Fibroblast of villous mesenchyme (primary cell): ENCODE measurements at regions not wholly inside any gene's neighbourhood (a gene's known extent, or its start where the extent isn't known, plus 50 kb on each side); places are given as distances from the start of the nearest gene placed in this dataset.

Source experiments
- DNase-seq: peaks from one replicate; pipeline ENCODE4 v3.0.0-alpha.2; 2010; ENCODE audit warnings: low read depth
- H3K4me3 ChIP-seq: 2 replicates; pipeline ENCODE4 v1.5.1; 2011; ENCODE audit warnings: low read depth, mild to moderate bottlenecking, low read length
- CTCF ChIP-seq: IDR thresholded peaks from 2 replicates; pipeline ENCODE4 v1.5.1; 2012; ENCODE audit warnings: low read depth, mild to moderate bottlenecking, low read length; ENCODE audit not compliant: insufficient read depth

GRCh38 chr1:5491207-5491904, 500.9 kb downstream of the NPHP4 start:
- no peak for TF ChIP-seq CTCF
- H3K4me3 ChIP-seq: no peak overlapping the region
- DNase-seq: no peak

- no peak for DNase-seq
- H3K4me3 ChIP-seq: no peak overlapping the region
- no peak for TF ChIP-seq CTCF
These were observed 501.6 kb downstream of the NPHP4 start for GRCh38 chr1:5490635-5491034.

GRCh38 chr1:5488448-5488847, 503.8 kb downstream of the NPHP4 start:
- no peak overlapping the region for H3K4me3 ChIP-seq
- no peak for DNase-seq
- no peak for TF ChIP-seq CTCF

GRCh38 chr1:5485968-5486696, 506.1 kb downstream of the NPHP4 start:
- DNase-seq: no peak
- no peak for TF ChIP-seq CTCF
- H3K4me3 ChIP-seq: no peak overlapping the region

- no peak for TF ChIP-seq CTCF
- H3K4me3 ChIP-seq: no peak overlapping the region
- DNase-seq: no peak
These were observed 506.8 kb downstream of the NPHP4 start for GRCh38 chr1:5485436-5485835.

GRCh38 chr1:5484451-5485165, 507.6 kb downstream of the NPHP4 start:
- no peak overlapping the region for H3K4me3 ChIP-seq
- no peak for TF ChIP-seq CTCF
- DNase-seq: no peak
